Natural killer cell (primary cell): ENCODE measurements at regions not wholly inside any gene's neighbourhood (a gene's known extent, or its start where the extent isn't known, plus 50 kb on each side); places are given as distances from the start of the nearest gene placed in this dataset.

Experiments used
- ATAC-seq, 3 donors: fragments of 150-1000 bp in 2 of 3; fragments of 200-7000 bp in 1 of 3; cut with Tn5 transposase; 1 replicate in 1 of 3; 2 replicates in 2 of 3; pipeline ENCODE4 v1.10.0; 2021; ENCODE audit warnings: mild to moderate bottlenecking in 2 of 3, moderate library complexity in 2 of 3
- DNase-seq, 2 donors: peaks; one replicate each; pipeline versions ENCODE4 v3.0.0 to v3.0.0-alpha.2; 2013 to 2021; ENCODE audit warnings: mixed read lengths in 1 of 2
- H3K27ac ChIP-seq: one replicate; pipeline ENCODE4 v1.5.1; 2013; ENCODE audit warnings: mild to moderate bottlenecking, low read length
- H3K27me3 ChIP-seq: one replicate; pipeline ENCODE4 v1.6.1; 2013; ENCODE audit warnings: low read length; ENCODE audit not compliant: control insufficient read depth, insufficient read depth
- H3K36me3 ChIP-seq: one replicate; pipeline ENCODE4 v1.6.1; 2013; ENCODE audit warnings: low read length; ENCODE audit not compliant: control insufficient read depth, insufficient read depth
- H3K4me1 ChIP-seq: one replicate; pipeline ENCODE4 v1.6.1; 2013; ENCODE audit warnings: low read length; ENCODE audit not compliant: control insufficient read depth, insufficient read depth
- H3K4me3 ChIP-seq: one replicate; pipeline ENCODE4 v1.5.1; 2013; ENCODE audit warnings: low read length
- H3K9me3 ChIP-seq: one replicate; pipeline ENCODE4 v1.6.1; 2013; ENCODE audit warnings: low read length; ENCODE audit not compliant: control insufficient read depth, insufficient read depth
- H3K27ac Mint-ChIP-seq, 2 donors: one replicate each; pipeline ENCODE4 v1.8.0; 2022; ENCODE audit warnings: mild to moderate bottlenecking in 2 of 2, mixed read lengths in 2 of 2, moderate library complexity in 1 of 2
- H3K27me3 Mint-ChIP-seq, 2 donors: one replicate each; pipeline ENCODE4 v1.8.0; 2022; ENCODE audit warnings: low read depth in 2 of 2, mixed read lengths in 2 of 2
- H3K36me3 Mint-ChIP-seq: one replicate; pipeline ENCODE4 v1.8.0; 2022; ENCODE audit warnings: mixed read lengths
- H3K4me1 Mint-ChIP-seq, 2 donors: one replicate each; pipeline ENCODE4 v1.8.0; 2022; ENCODE audit warnings: mixed read lengths in 2 of 2
- H3K4me3 Mint-ChIP-seq: one replicate; pipeline ENCODE4 v1.8.0; 2022; ENCODE audit warnings: mild to moderate bottlenecking, moderate library complexity, mixed read lengths
- H3K9me3 Mint-ChIP-seq, 2 donors: one replicate each; pipeline ENCODE4 v1.8.0; 2022; ENCODE audit warnings: mixed read lengths in 2 of 2
- WGBS: methylation state at CpG from one replicate; pipeline ENCODE4 v1.1.7; 2013; ENCODE audit warnings: missing lambda C conversion rate; ENCODE audit not compliant: insufficient coverage; 5-methylcytosine and 5-hydroxymethylcytosine counted together
- intact Hi-C: fragments of 100-400 bp; cut with micrococcal nuclease; formaldehyde crosslinking; loops from one replicate; pipeline ENCODE4 v1.14.2; 2022
- TF ChIP-seq, protein P1 (sequence below): fragments of 200-600 bp; IDR thresholded peaks from one replicate; pipeline ENCODE4 v1.8.0; 2022; ENCODE audit warnings: antibody characterized with exemption

DNA sequence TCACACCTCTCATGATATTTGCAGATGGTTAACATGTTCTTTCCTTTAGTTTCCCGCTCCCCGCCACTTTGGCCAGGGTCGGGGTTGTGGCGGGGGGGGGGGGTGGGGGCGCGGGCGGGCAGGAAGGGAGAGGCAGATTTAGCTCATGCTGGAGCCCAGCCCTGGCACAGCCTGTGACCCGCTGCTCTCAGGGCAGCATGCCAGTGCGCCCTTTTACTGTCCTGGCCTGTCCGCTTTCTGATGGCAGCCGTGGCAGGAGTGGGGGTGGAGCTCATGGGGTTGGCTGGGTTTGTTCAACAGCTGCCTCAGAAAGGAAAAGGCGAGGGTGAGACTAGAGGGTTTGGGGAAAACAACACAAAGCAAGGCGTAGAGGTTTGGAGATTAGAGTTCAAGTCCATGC lies 56.1 kb downstream of the TNP1 start:
- no peak for ATAC-seq
- Histone ChIP-seq H3K9me3 (no peaks in the 10 kb centered on the region), H3K27ac (no peak overlapping the region), H3K27me3 (no peaks in the 10 kb centered on the region), H3K36me3 (no peaks in the 10 kb centered on the region), H3K4me1 (no peaks in the 10 kb centered on the region), H3K4me3 (no peak overlapping the region)
- TF ChIP-seq, protein P1, sequence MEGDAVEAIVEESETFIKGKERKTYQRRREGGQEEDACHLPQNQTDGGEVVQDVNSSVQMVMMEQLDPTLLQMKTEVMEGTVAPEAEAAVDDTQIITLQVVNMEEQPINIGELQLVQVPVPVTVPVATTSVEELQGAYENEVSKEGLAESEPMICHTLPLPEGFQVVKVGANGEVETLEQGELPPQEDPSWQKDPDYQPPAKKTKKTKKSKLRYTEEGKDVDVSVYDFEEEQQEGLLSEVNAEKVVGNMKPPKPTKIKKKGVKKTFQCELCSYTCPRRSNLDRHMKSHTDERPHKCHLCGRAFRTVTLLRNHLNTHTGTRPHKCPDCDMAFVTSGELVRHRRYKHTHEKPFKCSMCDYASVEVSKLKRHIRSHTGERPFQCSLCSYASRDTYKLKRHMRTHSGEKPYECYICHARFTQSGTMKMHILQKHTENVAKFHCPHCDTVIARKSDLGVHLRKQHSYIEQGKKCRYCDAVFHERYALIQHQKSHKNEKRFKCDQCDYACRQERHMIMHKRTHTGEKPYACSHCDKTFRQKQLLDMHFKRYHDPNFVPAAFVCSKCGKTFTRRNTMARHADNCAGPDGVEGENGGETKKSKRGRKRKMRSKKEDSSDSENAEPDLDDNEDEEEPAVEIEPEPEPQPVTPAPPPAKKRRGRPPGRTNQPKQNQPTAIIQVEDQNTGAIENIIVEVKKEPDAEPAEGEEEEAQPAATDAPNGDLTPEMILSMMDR: no peak
- Mint-ChIP-seq H3K9me3 (no peaks in the 10 kb centered on the region), H3K4me1 (no peaks in the 10 kb centered on the region), H3K27me3 (no peaks in the 10 kb centered on the region), H3K27ac (no peak overlapping the region), H3K4me3 (no peak overlapping the region), H3K36me3 (no peaks in the 10 kb centered on the region)
- 92% methylated on average over 6 of the region's 13 CpGs for WGBS
- DNase-seq: no peak
- intact Hi-C loops: no loop called here

- Mint-ChIP-seq H3K9me3 (no peaks in the 10 kb centered on the region), H3K4me3 (no peak overlapping the region), H3K36me3 (no peaks in the 10 kb centered on the region), H3K27me3 (no peaks in the 10 kb centered on the region), H3K4me1 (no peaks in the 10 kb centered on the region), H3K27ac (no peak overlapping the region)
- TF ChIP-seq, protein P1: no peak
- no peak for ATAC-seq
- Histone ChIP-seq H3K4me1 (no peaks in the 10 kb centered on the region), H3K27me3 (no peaks in the 10 kb centered on the region), H3K36me3 (no peaks in the 10 kb centered on the region), H3K27ac (no peak overlapping the region), H3K9me3 (no peaks in the 10 kb centered on the region), H3K4me3 (no peak overlapping the region)
- no peak for DNase-seq
- WGBS: 93% methylated on average over 9 of the region's 10 CpGs
- intact Hi-C loops: no loop called here
Observed at GRCh38 chr2:216802516-216803215, 57.2 kb downstream of the TNP1 start.

- Histone ChIP-seq H3K27me3 (no peaks in the 10 kb centered on the region), H3K27ac (no peak overlapping the region), H3K4me1 (no peaks in the 10 kb centered on the region), H3K36me3 (no peaks in the 10 kb centered on the region), H3K4me3 (no peak overlapping the region), H3K9me3 (no peaks in the 10 kb centered on the region)
- 43% methylated on average over 3 of the region's 3 CpGs for WGBS
- Mint-ChIP-seq H3K27ac (no peak overlapping the region), H3K36me3 (no peaks in the 10 kb centered on the region), H3K27me3 (no peaks in the 10 kb centered on the region), H3K4me1 (no peaks in the 10 kb centered on the region), H3K4me3 (no peak overlapping the region), H3K9me3 (no peaks in the 10 kb centered on the region)
- intact Hi-C loops: no loop called here
- TF ChIP-seq, protein P1: no peak
- ATAC-seq (no peak), DNase-seq (no peak)
Observed at GRCh38 chr2:216800836-216801235, 59.0 kb downstream of the TNP1 start.

DNA sequence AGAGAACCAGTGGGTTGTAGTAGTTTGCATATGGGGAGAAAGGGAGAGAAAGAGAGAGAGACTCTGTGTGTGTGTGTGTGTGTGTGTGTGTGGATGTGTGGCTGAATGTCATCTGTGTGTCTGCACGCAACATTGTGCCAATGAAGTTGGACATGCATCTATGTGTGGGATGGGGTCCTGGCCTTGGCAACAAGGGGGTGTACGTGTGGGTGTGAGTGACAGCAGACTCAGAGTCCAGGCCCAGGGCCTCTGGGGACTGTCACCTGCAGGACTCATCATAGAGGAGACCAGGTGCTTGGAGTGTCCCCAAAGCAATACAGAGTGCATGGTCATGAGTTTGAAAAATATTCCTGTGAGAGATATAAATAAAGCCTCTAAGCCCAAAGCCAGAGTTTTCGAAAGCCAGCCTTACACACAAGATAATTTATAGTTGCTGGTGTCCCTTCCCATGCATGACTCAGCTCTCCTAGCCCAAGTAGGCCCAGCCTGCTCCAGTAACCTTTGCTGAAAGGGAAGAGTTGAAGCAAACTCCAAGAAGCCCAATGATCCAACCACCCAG lies 59.9 kb downstream of the TNP1 start:
- TF ChIP-seq, protein P1: no peak
- H3K27ac ChIP-seq: no peak overlapping the region
- DNase-seq: no peak
- no peak overlapping the region for H3K4me3 ChIP-seq
- H3K9me3 ChIP-seq: no peaks in the 10 kb centered on the region
- Mint-ChIP-seq H3K4me1 (no peaks in the 10 kb centered on the region), H3K36me3 (no peaks in the 10 kb centered on the region), H3K27ac (no peak overlapping the region), H3K9me3 (no peaks in the 10 kb centered on the region), H3K27me3 (no peaks in the 10 kb centered on the region), H3K4me3 (no peak overlapping the region)
- H3K36me3 ChIP-seq: no peaks in the 10 kb centered on the region
- no peaks in the 10 kb centered on the region for H3K4me1 ChIP-seq
- no peaks in the 10 kb centered on the region for H3K27me3 ChIP-seq
- 86% methylated on average over 3 of the region's 3 CpGs for WGBS
- ATAC-seq: no peak
- intact Hi-C loops: no loop called here
